ENCODE measurements at regions not wholly inside any gene's neighbourhood (a gene's known extent, or its start where the extent isn't known, plus 50 kb on each side); places are given as distances from the start of the nearest gene placed in this dataset.

GRCh38 chr6:168939796-168940195 is 313.9 kb downstream of the THBS2 start:
- Histone ChIP-seq H2BK120ac (ENCODE audit: low read depth, low read length) (no peak overlapping the region), H3K4ac (ENCODE audit: low read depth, low read length) (no peak overlapping the region), H2AK5ac (ENCODE audit: low read depth, low read length) (no peak overlapping the region), H3K27me3 (ENCODE audit: control insufficient read depth, insufficient read depth, low read length) (peaks cover 10% of the 10 kb centered on the region), H2BK5ac (ENCODE audit: low read depth, low read length, poor library complexity, severe bottlenecking) (no peak overlapping the region), H2AFZ (replicated peaks; ENCODE audit: low read length, poor library complexity) (no peak overlapping the region), H4K91ac (ENCODE audit: insufficient read depth, low read depth, low read length) (no peak overlapping the region), H4K5ac (ENCODE audit: low read depth, low read length) (no peak overlapping the region), H3K4me1 (ENCODE audit: control insufficient read depth, insufficient read depth, low read length) (peaks cover 2% of the 10 kb centered on the region; the same call in 1 of the 2 replicates), H3K4me2 (ENCODE audit: low read depth, low read length) (no peak overlapping the region), H3K36me3 (ENCODE audit: control insufficient read depth, insufficient read depth, low read length) (no peaks in the 10 kb centered on the region), H3K23ac (ENCODE audit: low read depth, low read length) (no peak overlapping the region), H3K18ac (ENCODE audit: low read depth, low read length) (no peak overlapping the region), H3K9me3 (ENCODE audit: control insufficient read depth, insufficient read depth, low read length) (no peaks in the 10 kb centered on the region), H2BK20ac (ENCODE audit: low read depth, low read length) (no peak overlapping the region), H3K4me3 (ENCODE audit: insufficient read depth, low read depth, low read length) (no peak overlapping the region), H3K9me1 (ENCODE audit: insufficient read depth, low read length) (no peaks in the 10 kb centered on the region), H3K27ac (ENCODE audit: insufficient read depth, low read length) (no peak overlapping the region), H4K8ac (ENCODE audit: low read depth in 2 of 2, low read length in 2 of 2) (no peak overlapping the region), H2BK15ac (ENCODE audit: low read depth, low read length) (no peak overlapping the region), H4K20me1 (ENCODE audit: insufficient read depth, low read length) (no peaks in the 10 kb centered on the region), H3K9ac (ENCODE audit: low read depth, low read length) (no peak overlapping the region), H3K14ac (replicated peaks; ENCODE audit: low read depth, low read length) (no peak overlapping the region), H3K79me1 (ENCODE audit: low read depth in 1 of 2, low read length in 2 of 2) (no peaks in the 10 kb centered on the region), H2AK9ac (replicated peaks; ENCODE audit: low read depth, low read length, poor library complexity) (no peak overlapping the region), H3K56ac (ENCODE audit: extremely low read depth, insufficient read depth, low read length) (no peak overlapping the region)
- dilution Hi-C loops (cut with HindIII; ENCODE audit: low sequenced_read_pairs, unreplicated experiment) = no loop called here
- ATAC-seq (ENCODE audit: low read depth) (no peak), DNase-seq (no peak)
- intact Hi-C loops (cut with micrococcal nuclease) = no loop called here
- CTCF ChIA-PET = no interaction called here
- POLR2A ChIA-PET (ENCODE audit: unreplicated experiment) = no interaction called here
- in situ Hi-C loops (cut with MboI; ENCODE audit: low sequenced_read_pairs) = no loop called here
- no TSS peak for BruUV-seq (replicated peaks)
- WGBS, 2 experiments (ENCODE audit: extremely low coverage in 2 of 2, insufficient read length in 1 of 2) = 74% methylated on average over 7 of the region's 13 CpGs; no CpG with 5 or more reads in 1 of the 2 experiments
- TF ChIP-seq CHD1 (IDR thresholded peaks at IDR 0.05; ENCODE audit: low read depth, low read length) (no peak), ELK1 (IDR thresholded peaks at IDR 0.05; ENCODE audit: borderline replicate concordance, low read depth, low read length) (no peak), MAFK (IDR thresholded peaks at IDR 0.05; ENCODE audit: low read depth, low read length) (no peak), CTCF (conservative IDR thresholded peaks at IDR 0.05; ENCODE audit: low read depth, low read length) (no peak), NFE2L2 (IDR thresholded peaks at IDR 0.05; ENCODE audit: low read depth, low read length) (no peak), MAZ (IDR thresholded peaks at IDR 0.05; ENCODE audit: borderline replicate concordance, low read depth, low read length) (no peak)
- TF ChIP-seq, protein P1, sequence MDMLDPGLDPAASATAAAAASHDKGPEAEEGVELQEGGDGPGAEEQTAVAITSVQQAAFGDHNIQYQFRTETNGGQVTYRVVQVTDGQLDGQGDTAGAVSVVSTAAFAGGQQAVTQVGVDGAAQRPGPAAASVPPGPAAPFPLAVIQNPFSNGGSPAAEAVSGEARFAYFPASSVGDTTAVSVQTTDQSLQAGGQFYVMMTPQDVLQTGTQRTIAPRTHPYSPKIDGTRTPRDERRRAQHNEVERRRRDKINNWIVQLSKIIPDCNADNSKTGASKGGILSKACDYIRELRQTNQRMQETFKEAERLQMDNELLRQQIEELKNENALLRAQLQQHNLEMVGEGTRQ (IDR thresholded peaks at IDR 0.05; ENCODE audit: low read depth, low read length) = no peak
